Right lobe of liver (tissue), 4 donors: ENCODE measurements at regions not wholly inside any gene's neighbourhood (a gene's known extent, or its start where the extent isn't known, plus 50 kb on each side); places are given as distances from the start of the nearest gene placed in this dataset.

ENCODE experiments used
- CTCF ChIP-seq, 4 donors: fragments of 200-600 bp in 3 of 4; fragments of 450-650 bp in 1 of 4; IDR thresholded peaks; one replicate each; pipeline versions ENCODE4 v1.5.1 to v1.8.0; 2016 to 2022; ENCODE audit warnings: antibody characterized with exemption in 4 of 4, mild to moderate bottlenecking in 2 of 4
- POLR2A ChIP-seq: fragments of 450-650 bp; IDR thresholded peaks from one replicate; pipeline ENCODE4 v1.6.1; 2017; ENCODE audit warnings: antibody characterized with exemption, mild to moderate bottlenecking
- donor health status: DM: no; HTN: no; CAD: no.
- donor health status: DM: no; HTN: no; CAD: no.
- donor health status: DM: no; HTN: yes; CAD: no.

DNA sequence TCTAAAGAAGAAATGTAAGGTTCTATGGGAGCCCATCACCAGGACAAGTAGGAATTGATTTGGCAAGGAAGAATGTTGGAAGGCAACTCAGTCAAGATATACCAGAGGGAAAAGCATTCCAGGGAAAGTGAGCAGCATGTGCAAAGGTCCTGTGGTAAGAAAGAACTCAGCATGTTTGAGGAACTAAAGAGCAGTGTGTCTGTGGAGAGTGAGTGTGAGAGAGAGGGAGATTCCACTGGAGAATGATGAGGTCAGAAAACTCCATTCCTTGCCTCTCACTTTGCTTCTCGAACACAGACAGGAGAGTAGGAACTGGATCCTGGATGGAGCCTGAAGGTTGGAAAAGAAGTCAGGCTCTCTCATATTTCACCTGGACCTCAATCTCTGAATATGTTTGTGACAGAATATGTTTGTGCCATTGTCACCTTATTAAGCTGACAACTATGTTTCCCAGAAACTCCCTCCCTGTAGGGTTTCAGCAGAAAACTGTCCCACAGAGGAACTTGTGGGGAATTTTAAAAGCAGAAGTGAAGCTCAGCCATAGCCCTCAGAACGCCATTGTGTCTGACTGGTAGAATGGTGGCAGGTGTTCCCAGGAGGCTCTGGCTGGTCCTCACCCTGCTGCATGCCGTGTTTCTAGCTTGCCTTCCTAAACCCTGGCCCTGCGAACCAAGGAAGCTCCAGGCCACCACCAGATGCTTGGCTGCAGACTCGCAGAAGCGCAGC is 382.4 kb upstream of the XYLT1 start:
- TF ChIP-seq CTCF (IDR thresholded peaks at IDR 0.05) (no peak), POLR2A (no peak)
